HG02642 (cell line): ENCODE measurements at regions not wholly inside any gene's neighbourhood (a gene's known extent, or its start where the extent isn't known, plus 50 kb on each side); places are given as distances from the start of the nearest gene placed in this dataset.

Source experiments
- ATAC-seq: cut with Tn5 transposase; IDR thresholded peaks from one replicate; pipeline ENCODE4 v1.9.1; 2021; ENCODE audit warnings: mild to moderate bottlenecking; ENCODE audit not compliant: unreplicated experiment, poor library complexity

DNA sequence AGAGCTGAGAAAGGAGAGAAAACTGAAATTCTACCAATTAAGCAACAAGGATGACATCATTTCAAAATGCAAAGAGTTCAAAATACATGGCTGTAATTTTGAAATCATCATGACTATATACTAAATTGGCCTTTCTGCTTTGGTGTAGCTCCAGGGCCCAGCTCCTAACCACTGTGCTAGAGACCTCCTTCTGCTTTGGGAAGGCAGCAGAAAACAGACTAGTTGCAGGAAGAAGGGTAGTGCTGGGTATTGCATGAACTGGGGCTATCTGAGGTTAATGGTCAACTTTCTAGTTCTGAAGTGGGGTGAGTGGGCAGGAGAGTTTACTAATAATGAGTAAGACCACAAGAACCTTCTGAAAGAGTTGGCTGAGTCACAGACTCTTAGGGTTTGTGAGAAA is 66.2 kb downstream of the PTGER2 start:
- ATAC-seq = peak; percentile 98
